ENCODE measurements at regions not wholly inside any gene's neighbourhood (a gene's known extent, or its start where the extent isn't known, plus 50 kb on each side); places are given as distances from the start of the nearest gene placed in this dataset.
"Not testable (repeated sequence)": the region's sequence is repeated elsewhere in the genome, so short reads cannot be mapped to it uniquely, and the experiment has no call there.

DNA sequence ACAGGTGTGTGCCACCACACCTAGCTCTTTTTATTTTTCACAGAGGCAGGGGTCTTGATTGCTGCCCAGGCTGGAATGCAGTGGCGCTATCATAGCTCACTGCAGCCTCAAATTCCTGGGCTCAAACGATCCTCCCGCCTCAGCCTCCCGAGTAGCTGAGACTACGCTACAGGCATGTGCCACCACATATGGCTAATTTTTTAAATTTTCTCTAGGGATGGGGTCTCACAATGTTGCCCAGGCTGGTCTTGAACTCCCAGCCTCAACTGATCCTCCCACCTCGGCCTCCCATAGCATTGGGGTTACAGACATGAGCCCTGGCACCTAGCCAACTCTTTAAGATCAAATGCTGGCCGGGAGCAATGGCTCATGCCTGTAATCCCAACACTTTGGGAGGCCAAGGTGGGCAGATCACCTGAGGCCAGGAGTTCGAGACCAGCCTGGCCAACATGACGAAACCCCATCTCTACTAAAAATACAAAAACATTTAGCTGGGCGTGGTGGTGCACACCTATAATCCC, 50.6 kb upstream of the MYL10 start:
- not testable (repeated sequence) for DNase-seq

DNA sequence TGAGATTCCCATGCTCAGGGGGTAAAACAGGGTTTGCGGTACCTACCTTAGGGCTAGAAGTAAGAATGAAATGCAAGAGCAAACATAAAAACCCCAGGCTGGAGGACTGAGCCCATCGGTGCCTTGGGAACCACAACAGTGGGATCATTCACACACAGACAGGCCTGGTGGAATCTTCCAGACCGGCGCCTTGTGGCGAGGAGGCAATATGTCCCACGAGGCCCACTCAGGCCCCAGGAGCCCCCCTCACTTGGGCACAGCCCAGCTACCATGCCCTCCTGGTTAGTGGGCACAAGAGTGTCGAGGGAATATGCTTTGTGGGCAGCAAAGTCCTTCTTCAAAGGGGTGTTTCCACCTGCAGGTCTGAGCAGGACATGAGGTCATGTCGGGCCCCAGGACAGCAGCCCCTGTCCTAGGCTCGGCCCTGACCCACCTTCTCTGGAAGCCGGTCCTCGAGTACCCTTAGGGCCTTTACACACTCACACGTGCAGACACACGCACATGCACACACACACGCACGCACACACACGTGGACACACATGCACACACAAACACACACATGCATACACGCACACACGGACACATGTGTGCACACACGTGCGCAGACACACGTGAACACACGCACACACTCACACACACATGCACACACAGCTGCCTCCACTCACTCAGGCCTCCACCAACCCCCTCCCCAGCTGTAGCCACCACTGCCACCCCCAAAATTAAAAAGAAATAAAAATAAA, 51.5 kb upstream of the MYL10 start:
- DNase-seq: no peak

DNA sequence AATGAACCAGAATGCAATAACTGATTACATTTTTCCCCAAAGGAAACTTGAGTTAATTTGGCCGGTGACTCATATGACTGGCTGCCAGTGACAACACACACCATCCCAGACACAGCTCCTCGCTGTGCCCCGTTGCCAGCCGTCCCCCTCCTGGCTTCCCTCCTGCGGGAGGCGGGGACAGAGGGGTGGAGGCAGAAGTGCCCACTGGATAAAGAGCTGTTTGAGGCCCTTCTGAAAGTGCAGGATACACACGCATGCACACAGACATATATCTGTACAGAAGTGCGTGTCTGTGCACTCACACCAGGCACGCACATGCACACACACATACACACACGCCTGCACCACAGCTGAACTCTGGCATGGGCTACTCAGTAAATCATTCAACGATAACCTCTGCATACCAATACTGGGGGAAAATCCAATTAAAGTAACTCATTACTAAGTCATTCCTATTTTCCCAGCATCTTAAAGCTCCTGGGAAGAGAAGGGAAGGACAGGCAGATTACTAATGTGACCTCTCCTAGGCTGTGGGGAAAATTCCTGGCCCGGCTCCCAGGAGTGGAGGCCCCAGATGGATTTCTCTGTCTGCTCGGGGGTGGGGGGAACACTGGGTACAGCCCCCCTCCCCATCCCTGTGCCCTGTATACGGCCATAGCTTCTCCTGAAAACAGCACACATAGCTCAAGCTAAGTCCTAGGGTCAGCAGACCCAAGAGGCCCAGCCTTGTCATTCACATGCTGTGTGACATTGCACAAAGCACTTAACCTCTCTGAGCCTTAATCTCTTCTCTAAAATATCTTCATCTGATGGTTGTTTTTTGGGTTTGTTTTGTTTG, 52.3 kb upstream of the MYL10 start:
- no peak for DNase-seq

DNA sequence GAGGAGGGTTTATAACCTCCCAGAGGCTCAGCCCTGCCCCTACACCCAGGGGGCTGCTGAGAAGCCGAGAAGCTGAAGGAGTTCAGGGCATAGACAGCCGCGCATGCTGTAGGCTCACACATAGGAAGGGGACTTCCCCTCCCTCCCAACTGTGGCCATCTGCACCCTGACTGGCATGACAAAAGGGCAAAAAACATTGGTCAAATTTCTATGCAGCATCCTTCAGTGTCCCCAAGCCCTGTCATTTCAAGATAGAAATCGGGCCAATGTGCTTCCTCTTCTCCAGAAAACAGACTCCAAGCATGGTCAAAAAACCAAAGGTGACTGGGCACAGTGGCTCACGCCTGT, 55.9 kb upstream of the MYL10 start:
- no peak for DNase-seq

DNA sequence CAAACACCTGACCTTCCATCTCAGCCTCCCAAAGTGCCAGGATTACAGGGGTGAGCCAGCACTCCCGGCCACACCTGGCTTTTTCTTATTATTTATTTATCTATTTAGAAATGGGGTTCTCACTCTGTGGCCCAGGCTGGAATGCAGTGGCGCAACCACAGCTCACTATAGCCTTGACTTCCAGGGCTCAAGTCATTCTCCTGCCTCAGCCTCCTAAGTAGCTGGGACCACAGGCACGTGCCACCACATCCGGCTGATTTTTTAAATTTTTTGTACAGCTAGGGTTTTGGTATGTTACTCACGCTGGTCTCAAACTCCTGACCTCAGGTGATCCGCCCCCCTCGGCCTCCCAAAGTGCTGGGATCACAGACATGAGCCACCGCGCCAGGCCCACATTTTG, 56.9 kb upstream of the MYL10 start:
- DNase-seq: no peak

DNA sequence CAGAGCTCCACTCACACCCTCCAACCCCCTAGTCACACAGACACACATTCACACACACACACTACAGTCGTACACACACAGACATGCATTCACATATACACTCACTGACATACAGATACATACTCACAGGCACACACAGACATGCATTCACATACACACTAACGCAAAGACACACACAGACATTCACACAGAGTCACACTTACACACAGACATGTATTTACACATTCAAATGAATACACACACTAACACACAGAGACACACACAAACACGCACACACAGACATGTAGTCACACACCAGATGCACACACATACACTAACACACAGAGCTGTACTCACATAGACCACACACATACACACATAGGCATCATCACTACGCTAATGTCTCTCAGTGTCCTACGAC, 58.0 kb upstream of the MYL10 start:
- DNase-seq: no peak

DNA sequence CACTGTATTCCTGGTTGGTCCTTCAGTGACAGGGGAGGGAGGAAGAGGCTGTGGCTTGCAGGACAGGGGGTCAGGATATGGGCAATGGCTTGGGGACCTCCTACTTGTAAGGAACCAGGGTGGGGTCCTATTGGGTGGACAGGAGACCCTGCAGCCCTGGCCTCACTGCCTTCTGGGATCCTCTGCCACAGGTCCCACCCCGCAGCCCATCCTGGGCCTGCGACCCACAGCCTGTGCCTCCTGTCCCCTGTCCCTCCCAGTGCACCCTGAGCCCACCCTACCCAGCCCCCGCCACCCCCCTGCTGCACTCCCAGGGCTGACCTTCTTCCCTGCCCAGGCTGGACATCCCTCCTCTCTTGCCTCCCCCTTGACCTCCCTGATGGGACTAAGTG, 58.7 kb upstream of the MYL10 start:
- DNase-seq: no peak

DNA sequence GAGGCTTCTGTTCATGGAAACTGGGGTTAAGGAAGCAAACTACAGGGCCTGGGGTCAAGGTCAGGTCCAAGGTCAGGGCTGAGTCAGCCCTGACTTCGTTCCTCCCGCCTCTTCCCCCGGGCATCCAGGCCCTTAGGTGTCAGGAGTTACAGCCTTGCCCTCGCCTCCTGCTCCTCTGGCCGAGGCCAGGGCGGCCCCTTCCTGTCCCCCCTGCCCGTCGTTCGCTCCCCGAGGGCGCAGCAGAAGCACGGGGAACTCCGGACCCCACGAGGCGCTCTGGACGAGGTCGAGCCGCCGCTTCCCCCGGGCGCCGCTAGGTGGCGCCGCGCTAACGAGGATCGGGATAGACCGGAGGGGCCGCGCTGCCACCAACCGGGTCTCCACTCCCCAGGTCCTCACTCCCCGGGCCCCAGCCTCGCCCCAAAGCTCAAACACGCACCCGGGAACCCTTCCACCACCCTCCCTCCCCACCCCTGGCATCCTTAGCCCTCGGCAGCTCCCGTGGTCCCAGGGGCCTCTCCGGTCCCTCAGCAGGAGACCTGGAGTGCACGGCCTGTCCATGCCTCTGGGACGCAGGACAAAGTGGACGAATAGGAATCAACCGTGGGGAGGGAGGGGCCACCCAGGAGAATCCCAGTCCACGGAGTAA, 59.2 kb upstream of the MYL10 start:
- peak; percentile 55 to 71 (median 64) for DNase-seq

DNA sequence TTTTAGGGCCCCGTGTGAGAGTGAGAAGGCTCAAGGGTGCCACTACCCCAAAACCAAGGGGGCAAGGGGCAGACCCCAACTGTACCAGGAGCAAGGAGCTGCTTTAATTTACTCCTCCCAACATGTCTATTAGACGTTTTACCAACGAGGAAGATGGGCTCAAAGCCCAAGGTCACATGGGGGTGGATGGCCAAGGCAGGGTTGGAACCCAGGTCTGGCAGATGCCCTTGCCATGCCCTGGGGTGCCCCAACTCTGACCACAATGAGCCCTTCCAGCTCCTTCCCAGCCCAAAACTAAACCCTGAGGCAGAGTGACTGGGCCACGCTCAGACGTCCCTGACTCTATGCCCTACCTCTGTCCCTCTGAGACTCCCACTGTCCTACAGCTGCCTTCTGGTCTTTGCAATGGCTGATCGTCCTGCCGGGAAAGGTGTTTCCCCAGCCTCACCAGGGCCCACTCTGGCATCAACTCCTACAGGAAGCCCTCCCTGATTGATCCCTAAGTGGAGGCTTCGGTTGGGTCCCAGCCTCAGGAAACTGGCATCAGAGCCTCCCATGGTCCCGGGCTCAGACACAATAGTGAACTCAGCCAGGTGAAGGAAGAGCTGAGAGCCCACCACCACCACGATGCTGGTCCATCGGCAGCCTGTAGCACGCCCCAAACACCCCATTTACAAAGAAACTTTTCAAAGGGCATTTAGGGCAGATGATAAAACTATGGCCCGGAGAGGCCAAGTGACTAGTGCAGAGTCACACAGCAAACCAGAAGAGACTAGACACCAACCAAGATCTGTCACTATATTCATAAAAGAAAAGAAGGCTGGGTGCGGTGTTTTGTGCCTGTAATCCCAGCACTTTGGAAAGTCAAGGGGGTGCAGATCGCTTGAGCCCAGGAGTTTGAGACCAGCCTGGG, 60.2 kb upstream of the MYL10 start:
- DNase-seq: no peak

DNA sequence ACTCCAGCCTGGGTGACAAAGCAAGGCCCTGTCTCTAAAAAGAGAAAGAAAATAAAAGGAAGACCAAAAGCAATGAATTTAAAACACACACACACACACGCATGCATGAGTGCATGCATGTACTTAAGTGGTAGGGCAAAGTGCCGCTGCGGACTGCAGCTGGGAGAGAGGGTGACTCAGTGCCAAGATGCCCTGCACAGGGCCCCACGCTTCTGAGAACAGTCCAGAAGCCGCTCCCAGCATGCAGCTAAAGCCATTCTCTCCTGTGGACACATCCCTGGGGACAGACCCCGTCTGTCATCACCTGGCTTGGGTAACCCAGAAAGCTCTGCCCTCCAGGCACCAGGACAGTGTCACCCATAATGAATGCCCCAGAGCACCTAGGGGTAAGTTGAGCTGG, 61.0 kb upstream of the MYL10 start:
- no peak for DNase-seq

DNA sequence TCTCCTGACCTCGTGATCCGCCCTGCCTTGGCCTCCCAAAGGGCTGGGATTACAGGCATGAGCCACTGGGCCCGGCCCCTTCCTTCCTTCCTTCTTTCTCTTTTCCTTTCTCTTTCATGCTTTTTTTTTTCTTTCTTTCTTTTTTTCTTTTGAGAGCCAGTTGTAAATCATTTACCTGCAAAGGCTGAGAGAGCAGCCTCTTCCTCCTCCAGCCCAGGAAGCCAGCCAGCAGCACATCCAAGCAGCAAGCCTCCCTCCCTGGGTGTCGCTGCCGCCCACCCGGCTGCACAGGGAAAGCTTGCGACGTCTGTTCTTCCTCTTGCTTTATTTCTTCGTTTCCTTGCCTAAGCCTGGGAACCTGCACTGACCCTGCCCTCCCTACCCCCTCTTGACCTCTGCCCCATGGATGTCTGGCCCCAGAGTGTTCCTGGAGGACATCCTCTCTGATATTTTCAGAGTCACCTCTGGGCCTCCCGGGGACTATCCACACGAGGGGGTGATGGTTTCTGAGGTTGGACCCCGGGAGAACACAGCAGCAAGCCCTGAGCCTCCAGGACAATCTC, 62.8 kb upstream of the MYL10 start:
- no peak for DNase-seq

DNA sequence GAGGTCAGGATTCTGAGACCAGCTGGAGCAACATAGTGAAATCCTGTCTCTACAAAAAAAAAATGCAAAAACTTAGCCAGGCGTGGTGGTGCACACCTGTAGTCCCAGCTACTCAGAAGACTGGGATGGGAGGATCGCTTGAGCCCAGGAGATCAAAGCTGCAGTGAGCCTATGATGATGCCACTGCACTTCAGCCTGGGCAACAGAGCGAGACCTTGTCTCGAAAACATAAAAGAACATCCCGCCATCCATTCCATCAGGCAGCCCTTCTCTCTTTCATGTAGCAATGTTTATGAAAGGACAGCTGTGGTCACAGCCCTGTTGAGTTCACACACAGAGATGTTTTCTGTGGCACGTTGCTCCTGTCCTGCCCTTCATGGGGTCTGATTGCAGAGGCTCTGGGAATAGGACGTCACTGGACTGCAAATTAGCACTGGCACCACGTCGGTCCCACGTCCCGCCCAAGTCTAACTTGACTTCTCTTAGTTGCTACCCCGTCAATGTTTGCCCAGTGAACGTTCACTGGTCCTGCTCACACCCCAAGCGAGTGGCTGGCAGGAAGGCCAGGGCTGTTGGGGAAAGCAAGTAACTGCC, 64.5 kb upstream of the MYL10 start:
- DNase-seq: no peak

DNA sequence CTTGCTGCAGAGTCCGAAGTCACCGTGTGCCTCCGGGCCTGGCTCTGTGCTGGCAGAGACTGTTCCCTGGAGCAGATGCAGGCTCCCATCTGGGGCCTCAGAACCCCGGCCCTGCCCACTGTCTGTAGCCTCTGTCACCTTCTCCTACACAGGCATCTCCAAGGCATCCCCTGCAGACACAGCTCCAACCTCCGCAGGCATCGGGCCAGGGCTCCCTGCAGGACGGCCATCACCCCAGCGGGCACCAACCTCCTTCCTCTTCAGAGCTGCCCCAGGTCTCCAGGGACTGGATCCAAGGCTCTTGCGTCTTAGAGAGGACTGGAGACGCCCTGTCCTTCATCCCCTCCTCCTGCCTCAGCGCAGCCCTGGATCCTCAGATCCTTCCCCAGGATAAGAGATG, 69.9 kb upstream of the MYL10 start:
- no peak for DNase-seq

DNA sequence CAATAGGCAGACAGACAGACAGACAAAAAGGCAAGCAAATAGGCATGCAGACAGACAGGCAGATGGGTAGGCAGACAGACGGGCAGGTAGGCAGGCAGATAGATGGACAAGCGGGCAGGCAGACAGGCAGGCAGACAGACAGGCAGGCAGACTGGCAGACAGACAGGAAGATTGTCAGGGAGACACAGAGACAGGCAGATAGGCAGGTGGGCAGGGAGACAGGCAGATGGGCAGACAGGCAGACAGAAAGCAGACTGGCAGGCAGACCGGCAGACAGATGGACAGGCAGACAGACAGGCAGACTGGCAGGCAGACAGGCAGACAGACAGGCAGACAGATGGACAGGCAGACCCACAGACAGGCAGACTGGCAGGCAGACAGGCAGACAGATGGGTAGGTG, 70.3 kb upstream of the MYL10 start:
- DNase-seq: no peak

DNA sequence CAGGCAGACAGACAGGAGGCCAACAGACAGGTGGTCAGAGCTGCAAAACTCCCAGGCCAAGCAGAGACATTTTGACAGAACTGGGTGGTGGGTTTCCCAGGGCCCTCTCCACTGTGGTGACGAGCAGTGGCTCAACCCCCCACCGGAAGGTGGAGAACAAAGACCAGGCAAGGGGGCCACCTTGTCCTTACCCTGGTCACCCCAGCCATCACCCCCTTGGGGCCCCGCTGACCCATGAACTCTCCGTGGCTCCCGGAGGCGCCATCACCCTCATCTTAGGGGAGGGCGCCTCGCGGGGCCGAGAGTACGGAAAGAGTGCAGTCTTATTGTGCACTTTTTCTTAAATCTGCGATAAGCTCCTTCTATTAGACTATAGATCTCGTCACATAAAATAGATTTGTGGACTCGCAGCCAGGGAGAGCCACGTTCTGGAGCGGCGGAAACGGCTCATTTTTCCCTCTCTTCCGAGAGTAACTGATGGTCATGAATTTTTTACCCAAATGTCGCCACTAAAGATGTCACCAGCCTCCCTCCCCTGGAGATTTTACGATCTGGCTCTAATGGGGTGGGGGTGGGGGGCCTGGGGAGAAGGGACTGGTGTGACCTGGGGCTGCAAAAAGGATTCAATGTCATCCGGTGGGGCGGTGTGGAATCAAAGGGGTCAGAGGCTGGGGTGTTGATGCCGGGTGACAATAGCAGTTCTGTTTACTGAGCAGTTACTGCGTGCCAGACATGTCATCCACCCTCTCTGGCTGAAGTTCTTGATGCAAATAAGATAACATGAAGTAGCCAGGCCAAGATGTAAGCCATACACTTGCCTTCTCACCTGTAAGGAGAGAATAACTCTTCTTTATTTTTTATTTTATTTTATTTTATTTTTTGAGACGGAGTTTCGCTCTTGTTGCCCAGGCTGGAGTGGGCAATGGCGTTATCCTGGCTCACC, 71.1 kb upstream of the MYL10 start:
- DNase-seq: no peak

DNA sequence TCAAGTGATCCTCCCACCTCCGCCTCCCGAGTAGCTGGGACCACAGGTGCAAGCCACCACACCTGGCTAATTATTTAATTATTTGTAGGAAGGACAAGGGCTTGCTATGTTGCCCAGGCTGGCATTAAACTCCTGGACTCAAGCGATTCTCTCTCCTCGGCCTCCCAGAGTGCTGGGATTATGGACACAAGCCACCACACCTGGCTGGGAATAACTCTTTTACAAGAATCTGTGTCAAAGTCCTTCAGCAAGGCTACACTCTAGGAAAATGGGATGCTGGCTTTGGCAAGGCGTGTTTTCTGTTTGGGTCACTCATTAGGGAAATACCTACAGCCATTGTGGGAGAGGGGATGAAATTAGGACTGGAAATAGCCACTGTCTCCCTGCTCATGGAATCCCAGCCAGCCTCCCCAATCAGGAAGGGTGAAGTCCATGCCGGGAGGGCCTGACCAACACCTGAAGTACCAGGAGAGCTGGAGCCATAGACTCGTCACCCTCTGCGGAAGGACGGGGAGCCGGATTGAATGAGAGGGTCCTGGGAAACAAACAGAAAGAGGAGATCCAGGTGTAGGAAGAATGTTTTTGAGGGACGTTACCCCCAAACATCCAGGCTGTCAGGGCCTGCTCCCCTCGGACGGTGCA, 72.2 kb upstream of the MYL10 start:
- no peak for DNase-seq

DNA sequence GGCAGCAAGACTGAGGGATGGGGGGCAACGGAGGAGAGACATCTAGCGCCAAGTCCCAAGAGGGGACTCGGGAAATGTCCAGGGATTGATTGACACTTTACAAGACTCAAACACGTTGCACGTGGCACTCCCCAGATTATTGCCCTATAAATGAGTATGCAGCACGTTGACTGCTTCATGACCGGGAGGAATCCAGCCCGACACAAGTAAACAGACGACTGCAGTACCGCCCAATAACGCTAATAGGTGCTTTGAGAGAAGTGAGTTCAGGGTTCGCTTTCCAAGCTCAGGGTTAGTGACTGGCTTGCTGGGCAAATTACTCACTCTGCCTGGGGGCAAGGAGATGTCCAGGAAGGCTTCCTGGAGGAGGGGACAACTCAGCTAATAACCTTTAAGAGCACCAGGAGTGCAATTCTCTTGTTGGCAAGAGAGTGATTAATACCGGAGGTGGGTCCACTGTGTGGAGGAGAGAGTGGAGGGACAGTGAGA, 73.3 kb upstream of the MYL10 start:
- no peak for DNase-seq

DNA sequence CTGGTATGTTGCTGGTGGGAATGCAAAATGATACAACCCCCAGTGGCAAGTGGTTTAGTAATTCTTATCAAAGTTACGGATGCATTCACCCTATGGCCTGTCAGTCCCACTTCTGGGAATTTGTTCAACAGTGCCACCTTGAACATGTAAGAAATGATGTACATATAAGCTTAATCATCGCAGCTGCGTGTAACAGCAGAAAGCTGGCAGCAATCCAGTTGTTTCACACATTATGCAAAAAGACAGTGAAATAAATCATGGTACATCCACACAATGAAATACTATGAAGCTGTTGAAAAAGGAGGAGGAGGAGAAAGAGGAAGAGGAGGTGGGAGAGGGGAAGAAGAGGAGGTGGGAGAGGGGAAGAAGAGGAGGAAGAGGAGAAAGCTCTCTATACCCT, 76.2 kb upstream of the MYL10 start:
- no peak for DNase-seq

DNA sequence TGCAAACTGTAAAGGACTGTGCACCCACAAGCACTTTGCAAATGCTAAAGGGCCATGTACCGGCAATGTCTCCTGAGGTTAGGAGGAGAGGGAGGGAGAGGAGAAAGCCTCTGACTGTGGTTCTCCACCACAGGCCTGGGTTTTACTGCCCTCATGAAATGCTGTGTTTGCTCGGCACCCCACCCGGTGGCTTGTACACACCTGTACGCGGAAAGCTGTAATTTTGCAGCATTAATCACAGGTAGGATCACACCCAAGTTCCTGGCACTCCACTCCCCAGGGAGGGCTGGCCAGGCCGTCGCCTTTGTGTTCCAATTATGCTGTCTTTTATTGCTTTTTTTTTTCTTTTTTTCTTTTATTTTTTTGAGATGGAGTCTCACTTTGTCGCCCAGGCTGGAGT, 78.5 kb upstream of the MYL10 start:
- DNase-seq: no peak

DNA sequence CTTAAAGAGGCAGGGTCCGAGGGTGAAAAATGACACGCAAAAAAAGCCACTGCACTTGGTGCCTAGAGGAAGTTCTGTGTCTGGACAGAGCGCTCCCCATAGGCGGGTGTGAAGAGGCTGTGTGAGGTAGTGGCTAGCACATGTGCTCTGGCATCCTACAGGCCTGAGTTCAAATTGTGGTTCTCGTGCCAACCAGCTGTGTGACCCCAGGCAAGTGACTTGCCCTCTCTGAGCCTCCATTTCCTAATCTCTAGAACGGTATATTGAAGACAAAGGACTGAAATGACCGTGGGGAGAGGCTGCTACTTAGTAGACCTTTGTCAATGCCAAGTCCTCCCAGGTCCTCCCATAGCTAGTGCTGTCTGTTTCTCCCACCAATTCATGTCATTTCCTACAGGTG, 79.1 kb upstream of the MYL10 start:
- no peak for DNase-seq

All from T-helper 1 cell (primary cell).